GM21529 (cell line): ENCODE measurements at regions not wholly inside any gene's neighbourhood (a gene's known extent, or its start where the extent isn't known, plus 50 kb on each side); places are given as distances from the start of the nearest gene placed in this dataset.

Source experiments
- ATAC-seq: cut with Tn5 transposase; IDR thresholded peaks from one replicate; pipeline ENCODE4 v1.9.1; 2021; ENCODE audit not compliant: unreplicated experiment

GRCh38 chr7:13028825-13029099 lies 341.3 kb downstream of the ARL4A start:
- ATAC-seq: no peak

- ATAC-seq: no peak
Measured at GRCh38 chr7:13031468-13031867, 344.0 kb downstream of the ARL4A start.

- ATAC-seq: no peak
Measured at GRCh38 chr7:13032084-13032483, 344.7 kb downstream of the ARL4A start.

- ATAC-seq: no peak
Measured at GRCh38 chr7:13032576-13032975, 345.1 kb downstream of the ARL4A start.

DNA sequence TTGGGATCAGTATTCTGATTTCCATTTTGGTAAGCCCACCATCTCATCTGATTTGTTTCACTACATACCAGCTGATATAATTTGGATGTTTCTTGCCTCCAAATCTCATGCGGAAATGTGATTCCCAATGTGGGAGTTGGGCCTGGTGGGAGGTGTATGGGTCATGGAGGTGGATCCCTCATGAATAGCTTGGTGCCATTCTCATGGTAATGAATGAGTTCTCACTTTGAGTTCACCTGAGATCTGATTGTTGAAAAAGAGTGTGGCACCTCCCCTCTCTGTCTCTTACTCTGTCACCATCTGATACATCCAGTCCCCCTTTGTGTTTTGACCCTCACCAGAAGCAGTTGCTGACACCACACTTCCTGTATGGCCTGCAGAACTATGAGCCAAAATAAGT lies 347.3 kb downstream of the ARL4A start:
- ATAC-seq: no peak

DNA sequence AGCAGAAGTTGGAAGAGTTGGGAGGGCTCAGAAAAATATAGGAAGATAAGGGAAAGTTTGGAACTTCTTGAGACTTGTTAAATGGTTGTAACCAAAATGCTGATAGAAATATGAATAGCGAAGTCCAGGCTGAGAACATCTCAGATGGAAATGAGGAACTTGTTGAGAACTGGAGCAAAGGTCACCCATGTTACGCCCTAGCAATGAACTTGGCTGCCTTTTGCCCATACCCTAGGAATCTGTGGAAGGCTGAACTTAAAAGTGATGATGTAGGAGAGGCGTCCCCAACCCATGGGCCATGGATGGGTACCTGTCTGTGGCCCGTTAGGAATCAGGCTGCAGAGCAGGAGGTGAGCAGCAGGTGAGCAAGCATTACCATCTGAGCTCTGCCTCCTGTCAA lies 347.8 kb downstream of the ARL4A start:
- no peak for ATAC-seq

GRCh38 chr7:13036256-13036780 lies 348.9 kb downstream of the ARL4A start:
- no peak for ATAC-seq

GRCh38 chr7:13037216-13037615 lies 349.8 kb downstream of the ARL4A start:
- ATAC-seq: no peak

- no peak for ATAC-seq
Measured at GRCh38 chr7:13041368-13041988, 354.0 kb downstream of the ARL4A start.

GRCh38 chr7:13042605-13043236 lies 355.3 kb downstream of the ARL4A start:
- no peak for ATAC-seq

- ATAC-seq: no peak
Measured at GRCh38 chr7:13044309-13044708, 356.9 kb downstream of the ARL4A start.

GRCh38 chr7:13047061-13047460 lies 359.6 kb downstream of the ARL4A start:
- no peak for ATAC-seq

- no peak for ATAC-seq
Measured at GRCh38 chr7:13049946-13050345, 362.5 kb downstream of the ARL4A start.

- no peak for ATAC-seq
Measured at GRCh38 chr7:13050703-13051102, 363.3 kb downstream of the ARL4A start.

GRCh38 chr7:13055732-13056368 lies 368.4 kb downstream of the ARL4A start:
- ATAC-seq: no peak

DNA sequence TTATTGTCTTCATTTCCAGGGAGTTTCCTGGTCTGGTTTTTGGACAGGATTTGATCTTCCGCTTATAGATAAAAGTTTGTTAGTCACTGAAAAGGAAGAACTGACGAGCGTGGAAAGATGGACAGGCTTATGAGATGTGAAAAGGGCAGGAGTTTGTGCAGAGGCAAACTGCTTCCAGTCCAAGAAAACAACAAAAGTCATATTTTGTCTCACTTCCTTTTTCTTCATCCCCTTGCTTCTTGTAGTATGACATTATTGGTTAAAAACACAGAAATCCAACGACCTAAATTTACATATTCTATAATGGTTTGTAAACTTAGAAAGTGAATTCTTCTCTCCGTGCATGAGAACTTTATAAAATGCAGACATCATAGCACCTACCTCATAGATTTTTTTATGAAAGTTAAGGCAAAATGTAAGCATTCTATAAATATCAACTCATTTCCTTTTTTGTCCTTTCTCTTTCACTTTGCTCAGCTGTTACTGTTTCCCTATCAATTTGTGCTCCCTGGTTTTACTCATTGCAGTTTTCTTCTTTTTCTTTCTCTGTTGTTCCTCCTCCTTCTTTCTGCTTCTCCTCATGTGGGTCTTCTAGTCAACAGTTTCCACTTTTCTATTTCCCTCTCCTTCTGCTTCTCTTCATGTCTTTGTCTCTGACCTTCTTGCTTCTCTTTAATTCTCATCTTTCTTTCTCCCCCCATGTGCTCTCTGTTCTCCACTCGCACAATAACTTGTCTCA lies 370.2 kb downstream of the ARL4A start:
- peak; percentile 96 for ATAC-seq

GRCh38 chr7:13060173-13060572 lies 372.7 kb downstream of the ARL4A start:
- no peak for ATAC-seq

DNA sequence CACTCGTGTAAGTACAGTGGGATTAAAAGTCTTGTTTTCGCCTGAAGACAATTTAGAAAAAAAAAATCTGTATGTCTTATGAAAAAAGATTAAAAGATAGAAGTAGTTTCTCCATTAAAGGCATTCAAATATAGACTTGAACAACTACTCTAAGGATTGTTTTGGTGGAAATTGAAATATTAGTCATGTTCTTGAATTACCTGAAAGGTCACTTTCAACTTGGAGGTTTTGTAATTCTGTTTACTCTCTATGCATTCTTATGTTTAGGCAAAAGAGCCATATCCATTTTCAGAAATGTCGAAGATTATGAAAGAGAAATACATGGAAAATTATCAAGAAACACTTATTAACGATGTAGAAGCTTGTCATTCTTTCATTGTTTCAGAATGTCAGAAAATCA lies 373.7 kb downstream of the ARL4A start:
- ATAC-seq: no peak

DNA sequence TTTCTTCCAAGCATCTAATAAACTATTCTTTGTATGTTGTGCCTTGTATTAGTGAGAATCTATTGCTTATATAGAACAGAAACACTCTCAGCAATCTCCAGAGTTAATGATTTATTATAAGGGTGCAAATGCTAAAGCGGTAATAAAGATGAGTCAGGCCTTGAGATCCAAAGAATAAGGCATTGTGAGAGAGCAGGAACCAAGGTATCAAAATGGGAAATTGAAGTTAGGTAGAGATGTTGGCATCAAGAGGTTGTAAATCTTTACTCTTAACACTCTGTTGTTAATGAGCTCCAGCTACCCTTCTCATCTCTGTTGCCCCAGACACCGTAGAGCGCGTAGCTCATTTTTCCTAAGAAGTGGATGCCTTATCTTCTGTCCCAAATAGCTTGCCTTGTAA lies 375.2 kb downstream of the ARL4A start:
- no peak for ATAC-seq

- no peak for ATAC-seq
Measured at GRCh38 chr7:13067036-13067435, 379.6 kb downstream of the ARL4A start.

GRCh38 chr7:13068032-13068431 lies 380.6 kb downstream of the ARL4A start:
- ATAC-seq: no peak

DNA sequence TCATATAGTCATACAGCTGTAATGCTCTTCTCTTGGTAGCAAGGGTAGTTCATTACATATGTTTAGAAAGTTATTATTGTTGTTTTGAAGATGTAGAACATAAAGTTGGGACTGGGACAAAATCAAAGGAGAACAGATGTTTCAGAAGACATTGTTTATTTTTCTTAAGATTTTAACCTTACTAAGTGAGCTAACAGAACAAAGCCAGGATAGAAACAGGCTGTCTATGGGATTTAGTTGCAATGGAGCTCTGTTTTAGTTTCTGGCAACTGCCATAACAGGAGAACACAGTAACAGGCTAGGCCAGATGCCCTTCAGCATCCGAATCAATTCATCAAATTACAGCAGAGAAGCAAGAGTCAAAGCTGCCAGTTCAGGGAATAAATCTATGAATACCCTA lies 382.4 kb downstream of the ARL4A start:
- ATAC-seq: no peak
